Adrenal gland (tissue), 9 donors: ENCODE measurements at regions not wholly inside any gene's neighbourhood (a gene's known extent, or its start where the extent isn't known, plus 50 kb on each side); places are given as distances from the start of the nearest gene placed in this dataset.

ENCODE experiments used
- DNase-seq, 7 donors: peaks; one replicate each; pipeline ENCODE4 v3.0.0-alpha.2; 2019 to 2020
- H3K27ac ChIP-seq, 5 donors: fragments of 200-600 bp; sonication (generic) in 4 of 5; 1 replicate in 3 of 5; 2 replicates in 2 of 5; pipeline versions ENCODE4 v1.5.1 to v1.8.0; 2016 to 2020; ENCODE audit warnings: mild to moderate bottlenecking in 1 of 5
- H3K27me3 ChIP-seq: fragments of 200-600 bp; 2 replicates; pipeline ENCODE4 v1.8.0; 2021
- H3K36me3 ChIP-seq, 2 donors: fragments of 200-600 bp; replicated peaks in 1 of 2; 1 replicate in 1 of 2; 2 replicates in 1 of 2; pipeline versions ENCODE4 v1.5.1 to v1.8.0; 2018 to 2022
- H3K4me1 ChIP-seq, 2 donors: fragments of 200-600 bp; replicated peaks in 1 of 2; 1 replicate in 1 of 2; 2 replicates in 1 of 2; pipeline versions ENCODE4 v1.5.1 to v1.8.0; 2018 to 2021
- H3K4me3 ChIP-seq, 4 donors: fragments of 200-600 bp; sonication (generic) in 3 of 4; one replicate each; pipeline ENCODE4 v1.5.1; 2016 to 2018
- H3K9me3 ChIP-seq, 3 donors: fragments of 200-600 bp; sonication (generic) in 1 of 3; replicated peaks in 1 of 3; 1 replicate in 2 of 3; 2 replicates in 1 of 3; pipeline versions ENCODE4 v1.5.1 to v1.8.0; 2016 to 2021
- CTCF ChIP-seq, 6 experiments: fragments of 450-650 bp in 4 of 6; fragments of 200-600 bp in 2 of 6; sonication (generic) in 1 of 6; IDR thresholded peaks; 1 replicate in 5 of 6; 2 replicates in 1 of 6; pipeline versions ENCODE4 v1.5.1 to v1.8.0; 2016 to 2021; ENCODE audit warnings: antibody characterized with exemption in 6 of 6, mild to moderate bottlenecking in 2 of 6, moderate library complexity in 1 of 6
- POLR2A ChIP-seq, 2 donors: fragments of 450-650 bp; IDR thresholded peaks; one replicate each; pipeline ENCODE4 v1.6.1; 2017; ENCODE audit warnings: antibody characterized with exemption in 2 of 2, mild to moderate bottlenecking in 2 of 2, moderate library complexity in 1 of 2
- WGBS, 4 donors: extraction: QIAGEN DNeasy Blood & Tissue Kit in 2 of 4; methylation state at CpG; one replicate each; pipeline versions ENCODE4 v1.1.5 to v1.1.7; 2013 to 2017; 5-methylcytosine and 5-hydroxymethylcytosine counted together
- intact Hi-C, 2 donors: fragments of 100-400 bp; cut with DNase I; formaldehyde crosslinking; loops; one replicate each; pipeline versions ENCODE4 v1.14.1 to v1.15.0; 2022 to 2023
- donor health status: healthy with polysubstance abuse.
- donor health status: Bipolar disorder and iron deficiency.
- donor health status: DM: yes; HTN: yes; CAD: no.
- donor health status: DM: no; HTN: no; CAD: no.
- donor health status: DM: no; HTN: no; CAD: no.

DNA sequence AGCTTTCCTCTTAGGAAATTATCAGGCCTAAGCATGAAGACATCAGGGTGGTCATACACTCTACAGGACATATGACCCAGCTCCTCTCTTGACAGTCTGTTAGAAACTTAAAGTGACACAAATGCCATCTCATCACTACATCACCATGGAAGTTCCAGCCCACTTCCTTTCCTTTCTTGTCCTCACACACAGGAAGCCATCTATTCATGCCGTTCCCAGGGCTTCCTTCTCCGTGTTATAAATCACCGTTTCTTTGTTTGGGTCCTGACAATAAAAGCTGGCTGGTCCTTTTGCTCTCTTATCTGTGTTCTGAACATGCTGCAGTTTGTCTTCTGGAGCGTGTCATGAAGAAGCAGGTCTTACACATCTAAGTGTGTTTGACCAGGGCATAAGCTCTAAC, 692.1 kb upstream of the CELF4 start:
- intact Hi-C loops = no loop called here
- WGBS, 4 donors = 29 to 44% (median 37%) methylated on average over 4 of the region's 4 CpGs

GRCh38 chr18:38256366-38256765, 690.8 kb upstream of the CELF4 start:
- Histone ChIP-seq H3K36me3 (no peaks in the 10 kb centered on the region), H3K4me1 (no peaks in the 10 kb centered on the region), H3K27me3 (no peaks in the 10 kb centered on the region), H3K27ac (no peak overlapping the region), H3K9me3 (no peaks in the 10 kb centered on the region), H3K4me3 (no peak overlapping the region)
- TF ChIP-seq CTCF (IDR thresholded peaks at IDR 0.05) (no peak), POLR2A (IDR thresholded peaks at IDR 0.05) (no peak)
- intact Hi-C loops = no loop called here
- DNase-seq = no peak
- WGBS, 4 donors = 40 to 52% (median 51%) methylated on average over 2 of the region's 2 CpGs

More for the DNA sequence above, 692.1 kb upstream of the CELF4 start:
- Histone ChIP-seq H3K27me3 (no peaks in the 10 kb centered on the region), H3K4me1 (no peaks in the 10 kb centered on the region), H3K4me3 (no peak overlapping the region), H3K9me3 (no peaks in the 10 kb centered on the region), H3K27ac (peak overlapping the region in 1 of 5 donors; percentile 24), H3K36me3 (no peaks in the 10 kb centered on the region)
- no peak for TF ChIP-seq CTCF (IDR thresholded peaks at IDR 0.05)
- no peak for TF ChIP-seq POLR2A (IDR thresholded peaks at IDR 0.05)
- DNase-seq = peak in 3 of 7 donors; percentile 2 to 13 (median 6)

- no peak overlapping the region for H3K27ac ChIP-seq
- no peaks in the 10 kb centered on the region for H3K36me3 ChIP-seq
- DNase-seq = no peak
- H3K4me1 ChIP-seq = no peaks in the 10 kb centered on the region
- intact Hi-C loops = no loop called here
- TF ChIP-seq CTCF (IDR thresholded peaks at IDR 0.05) = no peak
- TF ChIP-seq POLR2A (IDR thresholded peaks at IDR 0.05) = no peak
- no peaks in the 10 kb centered on the region for H3K9me3 ChIP-seq
- 79 to 90% (median 89%) methylated on average over 5 of the region's 5 CpGs for WGBS, 4 donors
- no peak overlapping the region for H3K4me3 ChIP-seq
- H3K27me3 ChIP-seq = no peaks in the 10 kb centered on the region
Measured at GRCh38 chr18:38250971-38251370, 685.4 kb upstream of the CELF4 start.

DNA sequence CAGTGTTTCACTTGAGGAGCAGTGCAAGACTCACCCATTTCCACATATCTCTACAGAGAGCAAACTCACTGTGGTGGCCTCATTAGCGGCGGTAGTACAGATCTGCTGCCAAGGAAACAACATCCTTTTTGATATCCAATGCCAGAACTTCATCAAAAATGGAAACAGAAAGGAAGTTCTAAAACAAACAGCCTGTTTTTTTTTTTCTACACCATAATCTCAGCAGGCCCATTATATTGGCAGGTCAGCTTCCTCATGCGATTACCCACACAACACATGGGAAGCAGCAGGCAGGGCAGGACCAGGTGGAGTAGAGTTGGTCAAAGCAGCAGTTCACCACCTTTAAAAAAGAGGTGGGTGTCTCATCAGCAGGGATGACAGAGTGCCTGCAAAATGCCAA, 678.9 kb upstream of the CELF4 start:
- Histone ChIP-seq H3K4me1 (no peaks in the 10 kb centered on the region), H3K4me3 (no peak overlapping the region), H3K36me3 (no peaks in the 10 kb centered on the region), H3K27me3 (no peaks in the 10 kb centered on the region), H3K9me3 (no peaks in the 10 kb centered on the region), H3K27ac (no peak overlapping the region)
- WGBS, 4 donors = 65 to 67% (median 66%) methylated on average over 3 of the region's 3 CpGs
- DNase-seq = peak in 1 of 7 donors; percentile 7
- TF ChIP-seq POLR2A (IDR thresholded peaks at IDR 0.05) = no peak
- intact Hi-C loops = no loop called here

GRCh38 chr18:38243291-38243690, 677.7 kb upstream of the CELF4 start:
- intact Hi-C loops = no loop called here

More at GRCh38 chr18:38243291-38243690, 677.7 kb upstream of the CELF4 start:
- Histone ChIP-seq H3K4me1 (no peaks in the 10 kb centered on the region), H3K9me3 (no peaks in the 10 kb centered on the region), H3K4me3 (no peak overlapping the region), H3K27ac (no peak overlapping the region), H3K27me3 (no peaks in the 10 kb centered on the region), H3K36me3 (no peaks in the 10 kb centered on the region)
- TF ChIP-seq POLR2A (IDR thresholded peaks at IDR 0.05) (no peak), CTCF (IDR thresholded peaks at IDR 0.05) (no peak)
- no peak for DNase-seq
- WGBS, 4 donors = 53 to 89% (median 83%) methylated on average over 2 of the region's 2 CpGs
